ENCODE measurements at regions not wholly inside any gene's neighbourhood (a gene's known extent, or its start where the extent isn't known, plus 50 kb on each side); places are given as distances from the start of the nearest gene placed in this dataset.

- ATAC-seq (no peak), DNase-seq (no peak)
- H3K9me3 ChIP-seq, result no peaks in the 10 kb centered on the region
- intact Hi-C loops (cut with DNase I), result loop anchor here in 1 of 2 donors (10.0 kb wide), 1 partner anchor 49 kb away; no protein-coding TSS in a partner anchor
- WGBS (ENCODE audit: insufficient coverage, low coverage, low lambda C conversion rate, missing lambda C conversion rate), result 75% methylated on average over 7 of the region's 7 CpGs
- no peak overlapping the region for H3K4me3 ChIP-seq
- TF ChIP-seq POLR2A (IDR thresholded peaks at IDR 0.05) (no peak), CTCF (IDR thresholded peaks at IDR 0.05) (no peak)
- no peaks in the 10 kb centered on the region for H3K4me1 ChIP-seq
- no peak overlapping the region for H3K27ac ChIP-seq
- H3K36me3 ChIP-seq, result no peaks in the 10 kb centered on the region
- no peaks in the 10 kb centered on the region for H3K27me3 ChIP-seq
Measured at GRCh38 chr4:121243485-121243884, 79.4 kb upstream of the TNIP3 start.

- no peak overlapping the region for H3K4me3 ChIP-seq
- no peak overlapping the region for H3K27ac ChIP-seq
- no peaks in the 10 kb centered on the region for H3K27me3 ChIP-seq
- no peak for DNase-seq
- no peaks in the 10 kb centered on the region for H3K4me1 ChIP-seq
- intact Hi-C loops (cut with DNase I), result loop anchor here in 1 of 2 donors (10.0 kb wide), 1 partner anchor 47 kb away; no protein-coding TSS in a partner anchor
- ATAC-seq, result no peak
- TF ChIP-seq POLR2A (IDR thresholded peaks at IDR 0.05), result no peak
- TF ChIP-seq CTCF (IDR thresholded peaks at IDR 0.05), result no peak
- no CpG with 5 or more reads among the region's 1 CpG for WGBS (ENCODE audit: insufficient coverage, low coverage, low lambda C conversion rate, missing lambda C conversion rate)
- no peaks in the 10 kb centered on the region for H3K9me3 ChIP-seq
- no peaks in the 10 kb centered on the region for H3K36me3 ChIP-seq
Measured at GRCh38 chr4:121242188-121242750, 78.1 kb upstream of the TNIP3 start.

GRCh38 chr4:121239951-121240350 lies 75.8 kb upstream of the TNIP3 start:
- TF ChIP-seq POLR2A (IDR thresholded peaks at IDR 0.05), result no peak
- TF ChIP-seq CTCF (IDR thresholded peaks at IDR 0.05), result no peak
- 55% methylated on average over 2 of the region's 2 CpGs for WGBS (ENCODE audit: insufficient coverage, low coverage, low lambda C conversion rate, missing lambda C conversion rate)
- H3K9me3 ChIP-seq, result no peaks in the 10 kb centered on the region
- no peak overlapping the region for H3K4me3 ChIP-seq
- intact Hi-C loops (cut with DNase I), result loop anchor here in 1 of 2 donors (10.0 kb wide), 1 partner anchor 45 kb away; no protein-coding TSS in a partner anchor
- no peaks in the 10 kb centered on the region for H3K27me3 ChIP-seq
- no peak for ATAC-seq
- H3K27ac ChIP-seq, result no peak overlapping the region
- no peak for DNase-seq
- H3K4me1 ChIP-seq, result no peaks in the 10 kb centered on the region
- no peaks in the 10 kb centered on the region for H3K36me3 ChIP-seq

- WGBS (ENCODE audit: insufficient coverage, low coverage, low lambda C conversion rate, missing lambda C conversion rate), result 89% methylated on average over 11 of the region's 26 CpGs
- ATAC-seq (no peak), DNase-seq (no peak)
- Histone ChIP-seq H3K4me1 (no peaks in the 10 kb centered on the region), H3K9me3 (no peaks in the 10 kb centered on the region), H3K4me3 (no peak overlapping the region), H3K27ac (no peak overlapping the region), H3K36me3 (no peaks in the 10 kb centered on the region), H3K27me3 (no peaks in the 10 kb centered on the region)
- intact Hi-C loops (cut with DNase I), result no loop called here
- no peak for TF ChIP-seq CTCF (IDR thresholded peaks at IDR 0.05)
- TF ChIP-seq POLR2A (IDR thresholded peaks at IDR 0.05), result no peak
Measured at GRCh38 chr4:121238461-121238860, 74.3 kb upstream of the TNIP3 start.

GRCh38 chr4:121237069-121237399 lies 72.9 kb upstream of the TNIP3 start:
- Histone ChIP-seq H3K27me3 (no peaks in the 10 kb centered on the region), H3K4me3 (no peak overlapping the region), H3K4me1 (no peaks in the 10 kb centered on the region), H3K9me3 (no peaks in the 10 kb centered on the region), H3K27ac (no peak overlapping the region), H3K36me3 (no peaks in the 10 kb centered on the region)
- TF ChIP-seq CTCF (IDR thresholded peaks at IDR 0.05) (no peak), POLR2A (IDR thresholded peaks at IDR 0.05) (no peak)
- DNase-seq, result no peak
- 77% methylated on average over 2 of the region's 2 CpGs for WGBS (ENCODE audit: insufficient coverage, low coverage, low lambda C conversion rate, missing lambda C conversion rate)
- intact Hi-C loops (cut with DNase I), result no loop called here
- ATAC-seq, result no peak

Measured in right lobe of liver (tissue), 6 donors.